IMR-90 (cell line): ENCODE measurements at regions not wholly inside any gene's neighbourhood (a gene's known extent, or its start where the extent isn't known, plus 50 kb on each side); places are given as distances from the start of the nearest gene placed in this dataset.
A peak's percentile ranks its signal among the peaks of the same experiment; 100 is the strongest.

Experiments used
- ATAC-seq: fragments of 200-7000 bp; cut with Tn5 transposase; 2 replicates; pipeline ENCODE4 v1.9.1; 2020; ENCODE audit warnings: low read depth, mild to moderate bottlenecking, moderate library complexity
- BruUV-seq: library from RNA; stranded (reverse); fragments of 400-500 nt; replicated peaks from 2 replicates; lab custom pipeline; 2021; lab: Mats Ljungman, UMichigan
- CTCF ChIA-PET: fragments of 300-600 bp; formaldehyde crosslinking; extraction: SDS; loops from one replicate; lab custom pipeline; 2021; ENCODE audit warnings: antibody characterized with exemption; lab: Yijun Ruan, JAX
- POLR2A ChIA-PET: fragments of 300-600 bp; sonication (Branson Sonifier 250); formaldehyde crosslinking; loops from one replicate; lab custom pipeline; 2022; ENCODE audit warnings: antibody characterized with exemption; ENCODE audit not compliant: unreplicated experiment; lab: Charles Lee
- DNase-seq: peaks from one replicate; pipeline ENCODE4 v3.0.0; 2013
- H2AFZ ChIP-seq: replicated peaks from 2 replicates; pipeline ENCODE3; 2013; ENCODE audit warnings: low read length, mild to moderate bottlenecking; ENCODE audit not compliant: poor library complexity
- H2AK5ac ChIP-seq: 2 replicates; pipeline ENCODE4 v1.6.1; 2013; ENCODE audit warnings: low read depth, low read length, inconsistent platforms
- H2AK9ac ChIP-seq: replicated peaks from 2 replicates; pipeline ENCODE3; 2013; ENCODE audit warnings: mild to moderate bottlenecking, low read depth, low read length, moderate library complexity; ENCODE audit not compliant: poor library complexity
- H2BK120ac ChIP-seq: 2 replicates; pipeline ENCODE4 v1.6.1; 2013; ENCODE audit warnings: low read depth, low read length, inconsistent platforms
- H2BK15ac ChIP-seq: 3 replicates; pipeline ENCODE4 v1.6.1; 2013; ENCODE audit warnings: low read depth, low read length, inconsistent platforms
- H2BK20ac ChIP-seq: 2 replicates; pipeline ENCODE4 v1.6.1; 2013; ENCODE audit warnings: low read depth, mild to moderate bottlenecking, inconsistent platforms, low read length, moderate library complexity
- H2BK5ac ChIP-seq: 2 replicates; pipeline ENCODE4 v1.6.1; 2013; ENCODE audit warnings: mild to moderate bottlenecking, low read depth, low read length, inconsistent platforms; ENCODE audit not compliant: poor library complexity, severe bottlenecking
- H3K14ac ChIP-seq: replicated peaks from 2 replicates; pipeline ENCODE4 v1.6.1; 2013; ENCODE audit warnings: low read depth, low read length, inconsistent platforms
- H3K18ac ChIP-seq: 2 replicates; pipeline ENCODE4 v1.6.1; 2013; ENCODE audit warnings: low read depth, low read length, control low read depth
- H3K23ac ChIP-seq: 2 replicates; pipeline ENCODE4 v1.6.1; 2013; ENCODE audit warnings: low read depth, low read length, inconsistent platforms
- H3K27ac ChIP-seq: 2 replicates; pipeline ENCODE4 v1.5.1; 2013; ENCODE audit warnings: mild to moderate bottlenecking, control low read depth, low read length; ENCODE audit not compliant: insufficient read depth
- H3K27me3 ChIP-seq: 2 replicates; pipeline ENCODE4 v1.6.1; 2013; ENCODE audit warnings: low read length; ENCODE audit not compliant: control insufficient read depth, insufficient read depth
- H3K36me3 ChIP-seq: 2 replicates; pipeline ENCODE4 v1.6.1; 2013; ENCODE audit warnings: low read length, mixed read lengths; ENCODE audit not compliant: control insufficient read depth, insufficient read depth
- H3K4ac ChIP-seq: 2 replicates; pipeline ENCODE4 v1.6.1; 2013; ENCODE audit warnings: low read depth, low read length, inconsistent platforms
- H3K4me1 ChIP-seq: 2 replicates; pipeline ENCODE4 v1.6.1; 2013; ENCODE audit warnings: low read length, mixed read lengths; ENCODE audit not compliant: control insufficient read depth, insufficient read depth
- H3K4me2 ChIP-seq: 2 replicates; pipeline ENCODE4 v1.6.1; 2013; ENCODE audit warnings: low read depth, mild to moderate bottlenecking, control low read depth, low read length, moderate library complexity
- H3K4me3 ChIP-seq: 2 replicates; pipeline ENCODE4 v1.5.1; 2013; ENCODE audit warnings: low read depth, mild to moderate bottlenecking, control low read depth, low read length, moderate library complexity; ENCODE audit not compliant: insufficient read depth
- H3K56ac ChIP-seq: 2 replicates; pipeline ENCODE4 v1.6.1; 2013; ENCODE audit warnings: low read length, inconsistent platforms; ENCODE audit not compliant: insufficient read depth; ENCODE audit errors: extremely low read depth
- H3K79me1 ChIP-seq, 2 experiments: 2 replicates each; pipeline ENCODE4 v1.6.1; 2013; ENCODE audit warnings: low read length in 2 of 2, inconsistent platforms in 1 of 2, low read depth in 1 of 2
- H3K9ac ChIP-seq: 2 replicates; pipeline ENCODE4 v1.6.1; 2013; ENCODE audit warnings: low read depth, low read length, control low read depth
- H3K9me1 ChIP-seq: 2 replicates; pipeline ENCODE4 v1.6.1; 2013; ENCODE audit warnings: low read length, inconsistent platforms; ENCODE audit not compliant: insufficient read depth
- H3K9me3 ChIP-seq: 2 replicates; pipeline ENCODE4 v1.6.1; 2013; ENCODE audit warnings: low read length; ENCODE audit not compliant: control insufficient read depth, insufficient read depth
- H4K20me1 ChIP-seq: 2 replicates; pipeline ENCODE4 v1.6.1; 2013; ENCODE audit warnings: low read length, inconsistent platforms; ENCODE audit not compliant: insufficient read depth
- H4K5ac ChIP-seq: 2 replicates; pipeline ENCODE4 v1.6.1; 2013; ENCODE audit warnings: mild to moderate bottlenecking, low read depth, low read length, control low read depth
- H4K8ac ChIP-seq, 2 experiments: 2 replicates each; pipeline ENCODE4 v1.6.1; 2013; ENCODE audit warnings: low read depth in 2 of 2, low read length in 2 of 2, control low read depth in 1 of 2, inconsistent platforms in 1 of 2
- H4K91ac ChIP-seq: 2 replicates; pipeline ENCODE4 v1.6.1; 2013; ENCODE audit warnings: low read depth, low read length, inconsistent platforms; ENCODE audit not compliant: insufficient read depth
- BHLHE40 ChIP-seq: fragments of 150-350 bp; IDR thresholded peaks from 2 replicates; pipeline ENCODE4 v1.6.1; 2016; ENCODE audit warnings: mild to moderate bottlenecking, low read depth, low read length
- CEBPB ChIP-seq: IDR thresholded peaks from 2 replicates; pipeline ENCODE4 v1.6.1; 2012; ENCODE audit warnings: low read depth, low read length, improper control_type of control experiment
- CHD1 ChIP-seq: IDR thresholded peaks from 2 replicates; pipeline ENCODE4 v1.6.1; 2012; ENCODE audit warnings: low read depth, low read length, improper control_type of control experiment
- FOS ChIP-seq: fragments of 150-350 bp; IDR thresholded peaks from 2 replicates; pipeline ENCODE4 v1.6.1; 2016; ENCODE audit warnings: low read depth, low read length
- MAFK ChIP-seq: IDR thresholded peaks from 2 replicates; pipeline ENCODE4 v1.6.1; 2012; ENCODE audit warnings: low read depth, low read length, improper control_type of control experiment
- MXI1 ChIP-seq: IDR thresholded peaks from 2 replicates; pipeline ENCODE4 v1.6.1; 2012; ENCODE audit warnings: low read depth, mild to moderate bottlenecking, low read length, moderate library complexity, borderline replicate concordance
- POLR2A ChIP-seq: IDR thresholded peaks from 2 replicates; pipeline ENCODE4 v1.6.1; 2012; ENCODE audit warnings: mild to moderate bottlenecking, low read depth, low read length
- RAD21 ChIP-seq: IDR thresholded peaks from 2 replicates; pipeline ENCODE4 v1.6.1; 2012; ENCODE audit warnings: low read length, improper control_type of control experiment
- RCOR1 ChIP-seq: IDR thresholded peaks from 2 replicates; pipeline ENCODE4 v1.6.1; 2012; ENCODE audit warnings: mild to moderate bottlenecking, low read length, improper control_type of control experiment; ENCODE audit not compliant: insufficient replicate concordance
- RFX5 ChIP-seq: IDR thresholded peaks from 2 replicates; pipeline ENCODE4 v1.8.0; 2012; ENCODE audit warnings: low read depth, mild to moderate bottlenecking, low read length, moderate library complexity
- SMC3 ChIP-seq: fragments of 150-350 bp; IDR thresholded peaks from 2 replicates; pipeline ENCODE4 v1.6.1; 2016; ENCODE audit warnings: low read depth, mild to moderate bottlenecking, antibody characterized with exemption, low read length, moderate library complexity
- WGBS, 2 experiments: methylation state at CpG; one replicate each; pipeline versions ENCODE4 v1.1.5 to v1.1.7; 2013; ENCODE audit warnings: missing lambda C conversion rate in 2 of 2; ENCODE audit not compliant: insufficient read length in 1 of 2; ENCODE audit errors: extremely low coverage in 2 of 2; 5-methylcytosine and 5-hydroxymethylcytosine counted together
- dilution Hi-C: fragments of 300-500 bp; cut with HindIII; formaldehyde crosslinking; loops from one replicate; pipeline ENCODE4 v1.14.3; 2018; ENCODE audit warnings: low sequenced_read_pairs; ENCODE audit not compliant: unreplicated experiment
- in situ Hi-C: fragments of 300-500 bp; cut with MboI; formaldehyde crosslinking; loops from 3 replicates; pipeline ENCODE4 v1.14.3; 2019; ENCODE audit warnings: low sequenced_read_pairs, inconsistent platforms, mixed read lengths
- intact Hi-C: fragments of 100-400 bp; cut with micrococcal nuclease; formaldehyde crosslinking; loops from 2 replicates; pipeline ENCODE4 v1.10.0; 2022
- TF ChIP-seq, protein P1 (sequence below): fragments of 150-350 bp; IDR thresholded peaks from 2 replicates; pipeline ENCODE4 v1.6.1; 2016; ENCODE audit warnings: low read depth, mild to moderate bottlenecking, low read length, moderate library complexity, borderline replicate concordance
- TF ChIP-seq, protein P2 (sequence below): fragments of 150-350 bp; IDR thresholded peaks from 2 replicates; pipeline ENCODE4 v1.6.1; 2017; ENCODE audit warnings: mild to moderate bottlenecking, antibody characterized with exemption, low read length, low read depth

DNA sequence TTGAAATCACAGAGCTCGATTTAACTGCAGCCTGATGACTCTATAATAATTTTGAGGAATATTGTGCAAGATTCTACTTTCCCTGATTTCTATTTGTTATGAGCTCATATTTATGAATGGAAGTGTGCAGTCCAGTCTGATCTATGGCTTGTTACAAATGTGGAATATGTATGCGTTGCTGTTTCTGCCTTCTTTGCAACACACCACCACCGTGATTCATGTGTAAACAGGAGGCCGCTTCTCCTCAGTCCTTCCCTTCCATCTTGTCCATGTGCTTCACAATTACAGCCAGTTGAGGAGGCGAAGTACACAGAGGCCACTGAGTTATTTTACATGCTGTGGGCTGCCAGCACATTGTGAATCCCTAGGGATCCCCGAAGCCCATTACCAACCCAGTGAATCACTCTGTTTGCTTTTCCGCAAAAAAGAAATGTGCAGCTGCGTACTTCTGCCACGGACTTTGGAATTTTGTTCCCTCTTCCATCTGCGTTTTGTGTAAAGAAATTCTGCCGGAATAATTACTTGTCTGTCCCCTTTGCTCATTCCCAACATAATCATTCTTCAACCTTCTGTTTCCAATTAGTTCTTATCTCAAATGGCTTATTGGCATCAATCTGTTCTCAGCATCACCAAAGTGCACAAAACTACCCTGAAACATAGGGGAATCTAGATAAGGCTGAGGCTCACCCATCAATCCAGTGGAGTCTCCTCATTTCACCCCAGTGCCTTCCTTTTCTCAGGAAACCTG, 551.6 kb upstream of the CITED2 start (continued):
- TF ChIP-seq, protein P1, sequence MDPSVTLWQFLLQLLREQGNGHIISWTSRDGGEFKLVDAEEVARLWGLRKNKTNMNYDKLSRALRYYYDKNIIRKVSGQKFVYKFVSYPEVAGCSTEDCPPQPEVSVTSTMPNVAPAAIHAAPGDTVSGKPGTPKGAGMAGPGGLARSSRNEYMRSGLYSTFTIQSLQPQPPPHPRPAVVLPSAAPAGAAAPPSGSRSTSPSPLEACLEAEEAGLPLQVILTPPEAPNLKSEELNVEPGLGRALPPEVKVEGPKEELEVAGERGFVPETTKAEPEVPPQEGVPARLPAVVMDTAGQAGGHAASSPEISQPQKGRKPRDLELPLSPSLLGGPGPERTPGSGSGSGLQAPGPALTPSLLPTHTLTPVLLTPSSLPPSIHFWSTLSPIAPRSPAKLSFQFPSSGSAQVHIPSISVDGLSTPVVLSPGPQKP, result no peak
- peak; percentile 59; the same call in 1 of the 2 replicates for TF ChIP-seq MXI1
- TF ChIP-seq POLR2A, result no peak

DNA sequence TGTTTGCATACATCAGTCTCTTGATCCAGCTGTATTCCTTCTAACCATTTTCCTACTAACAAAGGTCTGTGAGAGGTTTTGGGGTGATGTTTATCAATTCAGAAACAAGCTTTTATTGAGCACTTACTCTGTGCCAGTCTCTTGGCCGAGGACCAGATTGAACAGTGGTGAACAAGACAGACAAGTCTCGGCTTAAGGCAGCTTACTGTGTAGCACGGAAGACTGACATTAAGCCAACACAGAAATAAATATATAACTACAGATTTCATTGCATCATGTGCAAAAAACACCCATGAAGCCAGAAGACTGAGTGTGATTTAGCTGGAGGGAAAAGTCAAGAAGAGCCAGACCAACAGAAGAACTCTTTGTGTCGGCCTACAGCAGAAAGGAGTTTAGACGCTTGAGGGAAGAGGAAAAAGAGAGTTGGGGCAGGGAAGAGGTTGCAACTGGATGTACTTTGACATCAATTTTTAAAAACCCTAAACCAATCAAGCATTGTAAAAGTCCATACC, 549.6 kb upstream of the CITED2 start:
- no peaks in the 10 kb centered on the region for H3K9me3 ChIP-seq
- dilution Hi-C loops, result no loop called here
- no peak overlapping the region for H3K4ac ChIP-seq
- no peak overlapping the region for H3K14ac ChIP-seq
- no peak overlapping the region for H4K8ac ChIP-seq
- no peak overlapping the region for H4K5ac ChIP-seq
- no peak overlapping the region for H3K27ac ChIP-seq
- ChIA-PET POLR2A (no interaction called here), CTCF (interaction anchor here (0.6 kb wide), 1 partner anchor 14 kb away, joined by 3 read pairs; no protein-coding TSS in a partner anchor)
- H2BK5ac ChIP-seq, result no peak overlapping the region
- in situ Hi-C loops, result no loop called here
- no peak overlapping the region for H3K23ac ChIP-seq
- DNase-seq (no peak), ATAC-seq (no peak)
- H3K79me1 ChIP-seq, result no peaks in the 10 kb centered on the region
- no peak overlapping the region for H2AK5ac ChIP-seq
- H3K4me1 ChIP-seq, result peaks cover 7% of the 10 kb centered on the region
- no peaks in the 10 kb centered on the region for H3K36me3 ChIP-seq
- no peak overlapping the region for H3K56ac ChIP-seq
- intact Hi-C loops, result no loop called here
- no TSS peak for BruUV-seq
- no peaks in the 10 kb centered on the region for H3K27me3 ChIP-seq
- no peaks in the 10 kb centered on the region for H4K20me1 ChIP-seq
- no peak overlapping the region for H4K91ac ChIP-seq
- H3K4me2 ChIP-seq, result no peak overlapping the region
- H2AK9ac ChIP-seq, result no peak overlapping the region
- H3K4me3 ChIP-seq, result no peak overlapping the region
- H3K9ac ChIP-seq, result no peak overlapping the region
- peak overlapping the region; percentile 58; the same call in 1 of the 2 replicates for H3K18ac ChIP-seq
- no CpG with 5 or more reads among the region's 5 CpGs for WGBS, 2 experiments
- H2BK120ac ChIP-seq, result no peak overlapping the region; the same call in 1 of the 2 replicates
- H3K9me1 ChIP-seq, result peaks cover 10% of the 10 kb centered on the region
- no peak overlapping the region for H2BK20ac ChIP-seq
- H2AFZ ChIP-seq, result no peak overlapping the region
- no peak overlapping the region for H2BK15ac ChIP-seq
- TF ChIP-seq MAFK (no peak), BHLHE40 (no peak), CEBPB (no peak), FOS (no peak), RAD21 (no peak), RCOR1 (no peak), CHD1 (no peak), RFX5 (no peak), SMC3 (no peak)
- TF ChIP-seq, protein P1, result no peak
- TF ChIP-seq, protein P2, sequence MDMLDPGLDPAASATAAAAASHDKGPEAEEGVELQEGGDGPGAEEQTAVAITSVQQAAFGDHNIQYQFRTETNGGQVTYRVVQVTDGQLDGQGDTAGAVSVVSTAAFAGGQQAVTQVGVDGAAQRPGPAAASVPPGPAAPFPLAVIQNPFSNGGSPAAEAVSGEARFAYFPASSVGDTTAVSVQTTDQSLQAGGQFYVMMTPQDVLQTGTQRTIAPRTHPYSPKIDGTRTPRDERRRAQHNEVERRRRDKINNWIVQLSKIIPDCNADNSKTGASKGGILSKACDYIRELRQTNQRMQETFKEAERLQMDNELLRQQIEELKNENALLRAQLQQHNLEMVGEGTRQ, result no peak
